ENCODE measurements at regions not wholly inside any gene's neighbourhood (a gene's known extent, or its start where the extent isn't known, plus 50 kb on each side); places are given as distances from the start of the nearest gene placed in this dataset.

DNA sequence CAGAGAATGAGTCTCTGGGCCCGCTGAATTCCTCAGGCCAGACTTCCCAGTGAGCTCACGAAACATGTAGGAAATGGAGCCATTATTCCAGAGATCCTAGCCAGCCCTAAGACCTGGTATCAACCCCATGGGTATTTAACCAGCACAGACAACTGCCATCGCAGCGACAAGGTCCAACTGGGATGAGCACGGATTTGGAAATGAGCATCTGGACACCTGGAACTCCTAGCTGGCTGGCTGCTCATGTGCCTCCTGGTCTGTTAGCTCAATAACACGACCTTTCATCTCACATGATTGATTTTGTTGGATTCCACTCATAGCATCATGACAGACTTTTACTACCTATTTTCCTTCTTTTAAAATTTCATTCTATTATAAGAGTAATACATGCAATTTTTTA lies 51.0 kb downstream of the POU3F3 start:
- ATAC-seq = no peak

DNA sequence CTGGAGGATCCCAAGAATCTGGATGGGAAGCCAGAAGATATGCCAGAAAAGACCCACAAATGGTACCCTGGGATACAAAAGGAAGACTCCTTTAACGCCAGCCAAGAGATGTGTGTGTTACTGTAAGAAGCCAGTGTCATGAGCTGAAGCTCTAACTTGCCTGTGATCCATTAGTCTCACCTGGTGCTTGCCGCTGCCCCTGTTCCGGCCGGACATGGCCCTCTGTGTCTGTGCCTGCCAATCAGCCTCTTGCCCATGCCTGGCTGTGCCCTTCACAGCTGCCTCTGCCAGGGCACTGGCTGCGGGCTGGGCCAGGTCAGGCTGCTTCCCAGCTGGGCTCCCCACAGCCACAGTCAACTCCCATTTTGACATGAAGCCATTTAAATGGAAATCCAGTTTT lies 55.4 kb downstream of the POU3F3 start:
- ATAC-seq = no peak

DNA sequence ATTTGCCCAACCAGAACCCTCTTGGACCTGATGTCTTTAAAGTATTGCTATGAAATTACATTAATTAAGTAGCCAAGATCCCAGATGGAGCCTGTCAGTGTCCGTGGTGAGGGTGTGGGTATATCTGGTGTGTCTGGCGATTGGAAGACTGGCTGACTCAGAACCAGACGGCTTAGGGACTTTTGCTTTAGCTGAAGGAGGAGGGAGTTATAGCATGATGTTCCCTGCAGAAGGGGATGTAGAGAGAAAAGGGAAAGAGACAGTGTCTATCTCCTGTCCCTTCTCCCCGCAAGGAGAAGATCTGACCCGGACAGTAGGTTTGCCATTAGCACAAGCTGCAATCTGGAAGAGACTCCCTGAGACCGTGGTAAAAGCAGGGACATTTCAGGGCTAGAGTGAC lies 60.6 kb downstream of the POU3F3 start:
- no peak for ATAC-seq

DNA sequence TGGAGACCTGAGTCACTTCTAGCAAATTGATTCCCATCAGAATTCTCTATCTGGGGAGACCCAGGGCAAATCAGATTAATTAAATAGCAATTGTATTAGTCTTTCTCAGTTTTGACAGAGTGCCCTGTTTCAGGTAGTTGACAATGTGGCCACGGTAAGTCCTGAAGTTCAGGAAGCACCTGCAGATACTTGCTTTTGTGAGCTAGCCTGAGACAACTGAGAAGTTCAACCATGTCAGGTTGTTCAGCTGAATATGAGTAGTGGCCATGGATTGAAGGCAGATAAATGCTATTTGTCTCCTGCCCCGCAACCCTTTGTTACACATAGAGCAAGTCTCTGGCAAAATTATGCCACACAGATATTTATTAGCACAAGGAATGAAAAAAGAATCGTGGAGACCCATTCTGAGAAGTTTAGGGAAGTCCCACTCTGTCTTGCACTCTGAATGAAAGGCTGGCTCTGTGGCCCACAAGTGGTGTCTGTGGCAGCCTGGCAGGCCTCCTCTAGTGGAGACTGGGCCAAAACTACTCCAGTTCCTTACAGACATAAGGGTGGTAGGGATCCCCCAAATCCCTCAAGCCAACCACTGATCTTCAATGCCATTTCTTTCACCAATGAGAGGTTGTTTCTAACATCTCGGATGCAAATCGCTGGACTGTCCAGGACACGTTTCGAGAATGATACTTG lies 61.3 kb downstream of the POU3F3 start:
- ATAC-seq = no peak

DNA sequence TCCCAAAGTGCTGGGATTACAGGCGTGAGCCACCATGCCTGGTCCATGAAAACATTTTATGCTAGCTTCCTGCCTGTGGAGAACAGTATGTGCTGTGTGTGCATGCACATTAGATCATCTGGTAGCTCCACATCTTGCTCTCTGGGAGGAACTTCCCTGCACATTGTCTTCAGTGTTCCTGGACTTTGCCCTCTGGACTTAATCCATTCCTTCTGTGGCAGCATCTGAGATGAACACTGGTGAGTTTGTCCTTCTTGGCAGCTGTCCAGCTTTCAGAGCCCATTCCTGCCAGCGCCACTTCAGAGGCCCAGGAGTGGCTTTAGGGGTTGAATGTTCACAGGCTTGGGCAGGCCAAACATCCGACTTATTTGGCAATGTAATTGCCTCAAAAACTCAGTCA lies 65.2 kb downstream of the POU3F3 start:
- ATAC-seq = no peak

DNA sequence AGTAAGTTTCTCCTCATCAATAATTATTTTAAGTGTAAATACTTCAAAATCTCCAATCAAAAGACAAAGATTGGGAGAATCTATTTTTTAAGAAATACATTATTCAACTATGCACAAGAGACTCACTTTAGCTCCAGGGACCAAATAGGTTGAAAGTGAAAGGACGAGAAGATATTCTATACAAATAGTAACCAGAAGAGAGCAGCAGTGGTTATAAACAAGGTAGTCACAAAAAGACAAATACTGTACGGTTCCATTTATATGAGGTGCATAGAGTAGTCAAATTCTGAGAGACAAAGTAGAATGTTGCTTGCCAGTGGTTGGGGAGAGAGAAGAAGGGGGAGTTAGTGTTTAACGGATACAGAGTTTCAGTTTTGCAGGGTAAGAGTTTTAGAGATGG lies 69.8 kb downstream of the POU3F3 start:
- ATAC-seq = no peak

DNA sequence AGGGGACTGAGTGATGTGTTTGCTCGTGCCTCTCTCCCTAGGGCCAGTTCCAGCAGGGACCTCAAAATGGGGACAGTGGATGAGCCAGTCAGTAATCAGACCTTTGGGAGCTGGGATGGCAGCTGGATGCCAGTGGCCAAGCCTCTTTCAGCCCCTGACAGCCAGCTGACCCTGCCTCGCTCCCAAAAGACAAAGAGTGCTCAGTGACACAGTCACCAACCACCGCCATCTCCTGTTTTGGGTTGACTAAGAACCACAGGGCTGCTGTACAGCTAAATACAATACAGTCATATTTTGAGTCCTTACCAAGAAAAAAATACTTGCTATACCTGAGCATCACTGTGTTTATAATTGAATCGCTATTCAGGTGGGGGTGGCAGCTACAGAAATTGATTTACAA lies 75.7 kb downstream of the POU3F3 start:
- no peak for ATAC-seq

DNA sequence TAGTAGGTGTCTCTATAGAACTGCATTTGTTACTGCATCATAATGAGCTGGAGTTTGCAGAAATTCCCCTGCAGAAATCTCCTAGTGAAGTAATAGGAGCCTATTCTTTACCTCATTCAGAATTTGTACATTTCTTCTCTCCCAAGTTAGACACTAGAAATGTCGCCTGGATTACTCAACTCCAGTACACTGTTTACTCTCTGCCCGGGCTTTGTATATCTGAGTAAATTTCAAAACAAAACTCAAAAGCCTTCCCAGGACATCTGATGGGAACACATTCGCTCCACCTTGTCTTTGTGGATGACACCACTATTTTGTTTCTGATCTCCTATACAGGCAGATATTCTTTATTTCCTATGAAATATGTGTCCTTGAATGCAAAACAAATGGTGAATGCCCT lies 76.8 kb downstream of the POU3F3 start:
- no peak for ATAC-seq

DNA sequence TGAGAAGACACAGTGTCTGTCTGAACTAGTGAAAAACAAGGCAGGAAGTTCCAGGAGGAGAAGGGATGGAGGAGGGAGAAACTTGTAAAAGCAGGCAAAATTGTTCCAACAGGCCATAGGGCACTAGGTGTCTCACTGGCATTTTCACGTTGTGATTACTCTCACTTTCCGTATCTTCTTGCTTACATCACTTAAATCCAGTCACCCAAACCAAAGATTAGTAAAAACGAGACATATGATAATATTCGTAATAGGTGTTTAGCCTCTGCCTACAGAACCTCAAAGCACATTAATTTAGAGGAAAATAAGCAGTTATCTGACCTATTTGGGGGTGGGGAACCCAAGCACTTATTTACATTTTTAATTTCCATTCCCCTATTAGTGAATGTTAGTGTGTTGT lies 78.3 kb downstream of the POU3F3 start:
- no peak for ATAC-seq

DNA sequence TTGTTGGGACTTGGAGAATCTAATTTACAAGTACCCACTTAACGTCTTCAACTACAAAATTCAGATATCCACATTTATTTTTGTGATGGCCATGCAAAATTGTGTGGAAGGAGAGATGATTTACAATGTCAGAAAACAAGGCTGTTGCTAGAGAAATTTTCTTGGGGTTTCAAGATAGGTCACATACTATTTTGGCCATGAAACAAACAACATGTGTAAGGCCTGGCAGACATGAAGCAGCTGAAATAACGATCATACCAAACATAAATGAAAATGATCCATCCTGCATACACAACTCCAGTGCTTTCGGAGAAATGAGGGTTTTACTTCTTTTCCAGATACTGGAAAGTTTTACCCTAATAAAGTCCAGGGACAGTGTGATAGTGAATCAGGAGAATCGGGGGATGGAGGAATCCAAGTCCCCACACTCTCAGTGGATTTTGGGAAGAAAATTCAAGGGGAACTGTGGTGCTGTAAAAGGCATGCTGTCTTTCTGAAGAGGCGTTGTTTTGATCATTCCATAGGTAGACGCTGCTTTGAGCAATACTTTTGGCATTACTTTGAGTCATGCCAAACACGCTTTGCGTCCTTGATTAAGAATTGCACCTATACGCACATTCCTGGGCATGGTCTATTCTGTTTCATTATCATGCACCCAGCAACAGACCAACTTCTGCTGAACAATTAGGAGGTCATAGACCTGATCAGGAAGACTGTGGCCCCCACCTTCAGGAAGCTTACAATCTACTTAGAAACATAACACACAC lies 79.4 kb downstream of the POU3F3 start:
- ATAC-seq = no peak

DNA sequence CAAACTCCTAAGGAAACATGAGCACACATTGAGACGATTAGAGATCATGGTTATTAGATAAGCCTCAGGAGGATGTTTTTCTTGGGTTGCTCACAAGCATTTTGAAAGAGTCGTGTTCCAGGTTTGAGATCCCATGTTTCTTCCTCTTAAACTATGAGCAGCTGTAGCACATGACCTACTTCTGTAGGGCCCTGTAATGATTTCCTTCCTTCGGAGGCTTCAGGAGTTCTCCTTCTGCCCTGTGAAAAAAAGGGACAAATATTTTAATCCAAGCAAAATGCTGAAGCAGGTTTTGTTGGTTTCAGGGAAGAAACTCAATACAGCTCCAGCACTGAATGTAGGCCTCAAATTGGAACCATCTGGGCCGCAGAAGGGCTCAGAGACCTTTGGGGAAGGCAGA lies 82.6 kb downstream of the POU3F3 start:
- no peak for ATAC-seq

DNA sequence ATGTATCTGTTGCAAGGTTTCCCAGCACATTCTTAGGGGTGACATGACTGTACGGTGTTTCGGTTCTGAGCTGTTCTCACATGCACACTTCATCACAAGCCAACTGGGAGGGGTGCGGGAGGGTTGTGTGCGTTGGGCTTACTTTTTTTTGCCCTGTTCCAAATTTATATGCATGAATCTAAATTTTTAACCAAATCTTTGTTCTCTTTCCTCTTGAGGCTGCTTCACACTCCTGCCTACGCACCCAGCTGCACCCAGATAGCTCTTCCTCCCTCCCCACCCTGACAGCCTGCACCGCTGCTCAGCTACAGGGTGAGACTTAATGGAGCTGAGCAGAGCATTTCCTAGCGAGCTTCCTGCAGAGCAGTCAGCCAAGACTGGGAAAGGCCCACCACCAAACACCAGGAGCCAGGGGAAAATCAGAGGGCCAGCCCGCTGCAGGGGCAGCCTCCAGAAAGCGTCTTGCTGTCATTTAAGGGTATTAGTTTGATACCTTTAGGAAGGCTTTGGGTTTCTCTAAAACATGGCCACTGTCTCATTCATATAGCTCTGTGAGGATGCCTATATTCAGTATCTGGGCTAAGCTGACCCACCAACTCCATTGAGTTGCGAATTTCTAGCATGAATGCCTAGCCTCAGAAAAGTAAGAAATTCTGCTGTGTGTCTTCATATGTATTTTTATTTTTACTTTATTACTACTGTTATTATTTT lies 84.5 kb downstream of the POU3F3 start:
- ATAC-seq = no peak

DNA sequence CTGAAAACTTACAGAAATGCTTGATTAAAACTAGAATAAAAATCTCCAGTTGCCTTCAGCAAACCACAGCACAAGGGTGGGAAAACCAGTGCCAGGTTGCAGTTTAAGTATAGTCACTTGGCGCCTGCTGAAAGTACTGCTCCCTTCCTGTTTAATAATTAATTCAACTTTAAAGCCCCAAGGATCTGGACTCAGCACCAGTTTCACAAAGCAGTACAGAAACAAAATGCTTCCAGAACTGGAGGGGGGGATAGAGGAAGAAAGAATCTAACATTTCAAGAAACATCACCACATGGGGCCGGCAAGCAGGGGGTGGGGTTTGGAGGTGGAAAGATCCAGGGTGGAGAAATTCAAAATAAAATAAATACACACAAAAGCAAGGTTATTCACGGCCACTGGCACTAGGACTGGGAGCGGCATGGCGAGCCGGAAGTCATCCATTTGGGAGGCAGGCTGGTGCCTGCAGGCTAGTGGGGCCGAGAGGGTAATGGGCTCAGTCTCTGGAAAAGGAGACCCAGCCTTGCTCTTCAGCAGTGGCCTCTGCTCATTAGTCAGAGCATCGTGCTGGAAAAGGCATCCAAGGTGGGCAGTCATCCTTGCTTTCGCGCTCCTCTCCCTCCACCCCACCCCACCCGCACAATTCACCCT lies 85.8 kb downstream of the POU3F3 start:
- ATAC-seq = no peak

DNA sequence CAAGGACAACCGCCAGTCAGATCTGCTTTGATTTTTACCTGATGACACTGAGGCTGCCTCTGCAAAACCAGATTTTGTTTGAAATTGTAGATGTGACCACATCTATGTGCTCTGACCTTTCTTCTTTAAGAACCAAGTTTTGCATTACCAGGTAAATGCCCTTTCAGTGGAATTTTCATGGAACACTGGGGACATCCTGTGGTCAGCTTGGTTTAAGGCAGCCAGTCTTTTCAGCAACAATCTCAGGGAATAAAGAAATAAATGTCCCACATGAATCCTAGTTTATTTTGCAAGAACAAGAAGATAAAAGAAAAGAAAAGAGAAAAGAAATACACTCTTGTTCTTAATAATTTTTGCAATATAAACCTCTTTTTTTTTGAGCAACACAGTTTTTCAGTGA lies 90.6 kb downstream of the POU3F3 start:
- no peak for ATAC-seq

DNA sequence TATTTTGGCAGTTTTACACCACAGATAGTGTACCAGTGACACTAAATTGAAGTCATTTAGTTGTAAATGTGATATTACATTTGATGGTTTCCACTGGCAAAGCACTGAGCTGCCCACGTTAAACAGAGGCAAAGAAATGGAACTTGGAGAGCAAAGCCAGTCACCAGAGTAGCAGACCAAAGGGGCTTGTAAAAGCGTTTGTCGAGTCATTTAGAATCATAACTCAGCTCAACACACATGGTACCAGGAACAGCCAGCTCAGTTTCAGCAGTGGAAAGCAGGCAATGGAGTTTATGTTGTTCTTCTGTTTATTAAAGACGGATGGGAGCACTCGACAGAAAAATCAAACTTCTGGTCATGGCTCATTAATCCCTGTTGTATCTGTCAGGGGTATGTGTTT lies 91.2 kb downstream of the POU3F3 start:
- no peak for ATAC-seq

DNA sequence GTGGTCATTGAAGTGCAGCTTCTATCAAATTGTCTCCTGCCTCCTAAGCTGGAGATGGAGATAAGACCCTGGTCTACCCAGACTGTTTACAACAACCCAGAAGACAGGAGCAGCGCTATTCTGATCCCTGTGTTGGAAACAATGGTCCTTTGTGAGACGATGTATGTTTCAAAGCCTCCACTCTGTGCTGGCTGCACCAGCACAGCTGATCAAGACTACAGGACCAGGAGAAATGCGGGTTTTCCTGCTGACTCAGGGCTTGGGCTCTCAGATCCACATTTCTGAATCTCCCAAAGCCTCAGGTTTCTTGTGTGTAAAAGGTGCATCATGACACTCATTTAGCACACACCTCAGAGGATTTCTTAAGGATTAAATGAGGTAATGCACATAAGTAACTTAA lies 92.0 kb downstream of the POU3F3 start:
- peak; percentile 48 for ATAC-seq

DNA sequence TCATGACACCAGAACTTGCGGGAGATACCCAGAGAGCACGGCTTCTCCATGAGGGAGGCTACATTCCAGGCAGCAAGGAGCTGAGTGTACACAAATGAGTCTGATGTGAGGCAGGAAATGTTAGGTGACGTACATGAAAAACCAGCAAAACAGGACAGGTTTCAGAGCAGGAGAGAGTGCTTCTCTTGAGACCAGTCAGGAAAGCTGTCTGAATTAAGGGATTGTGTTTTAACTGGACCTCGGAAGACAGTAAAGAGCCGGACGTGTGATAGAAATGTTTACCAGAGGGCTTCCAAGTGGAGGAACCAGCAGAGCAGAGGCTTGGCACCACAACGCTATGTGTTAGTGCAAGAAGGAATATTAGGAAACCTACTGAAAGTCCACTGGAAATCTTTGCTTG lies 90.4 kb upstream of the MRPS9 start:
- peak; percentile 75 for ATAC-seq

DNA sequence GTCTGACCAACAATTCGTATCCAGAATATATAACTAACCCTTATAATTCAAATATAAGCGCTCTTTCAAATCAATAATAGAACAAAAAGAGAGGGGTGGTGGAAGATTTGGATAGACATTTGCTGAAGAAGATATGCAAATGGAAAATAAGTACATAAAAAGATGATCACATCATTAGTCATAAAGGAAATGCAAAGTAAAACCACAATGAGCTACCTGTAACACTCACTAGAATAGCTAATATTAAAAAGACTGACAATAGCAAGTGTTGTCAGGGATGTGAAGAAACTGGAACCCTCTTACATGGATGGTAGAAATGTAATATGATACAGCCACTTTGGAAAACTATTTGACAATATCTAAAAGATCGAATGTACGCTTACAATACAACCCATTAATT lies 84.9 kb upstream of the MRPS9 start:
- no peak for ATAC-seq

DNA sequence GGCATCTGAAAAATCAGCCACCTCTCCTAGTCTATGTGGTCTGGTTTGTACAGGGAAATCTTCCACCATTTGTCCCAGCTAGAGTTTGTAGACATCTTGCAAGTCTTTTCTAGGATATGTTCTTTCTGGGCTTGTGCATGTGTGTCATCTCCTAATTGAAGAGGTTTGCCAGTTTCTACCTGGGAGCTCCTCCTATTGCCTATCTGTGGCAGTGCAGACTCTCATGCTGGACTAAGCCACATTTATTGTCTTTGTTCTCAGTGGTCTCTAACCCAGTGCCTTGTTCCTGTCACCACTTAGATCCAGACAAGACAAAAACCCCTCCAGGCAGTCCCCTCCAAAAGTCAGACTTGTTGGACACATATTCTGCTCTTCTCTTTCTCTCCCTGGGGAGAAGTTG lies 72.0 kb upstream of the MRPS9 start:
- ATAC-seq = no peak

DNA sequence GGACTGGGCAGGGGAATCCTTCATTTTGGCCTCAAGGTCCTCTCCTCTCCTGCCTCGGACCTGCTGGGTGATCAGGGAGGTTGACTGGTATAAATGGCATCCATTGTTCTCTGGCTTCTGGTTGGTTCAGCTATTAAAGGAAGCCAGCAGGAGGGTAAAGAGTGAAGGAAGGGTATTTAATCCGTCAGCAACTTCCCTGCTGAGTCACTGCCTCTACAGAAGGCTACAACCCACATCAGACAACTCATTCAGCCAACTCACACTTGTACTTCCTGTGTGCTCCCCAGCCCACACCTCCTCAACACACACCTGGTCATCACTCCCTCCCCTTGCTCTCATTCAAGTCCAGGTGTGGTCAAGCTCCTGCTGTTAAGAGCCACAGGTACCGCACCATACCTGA lies 68.3 kb upstream of the MRPS9 start:
- ATAC-seq = no peak

DNA sequence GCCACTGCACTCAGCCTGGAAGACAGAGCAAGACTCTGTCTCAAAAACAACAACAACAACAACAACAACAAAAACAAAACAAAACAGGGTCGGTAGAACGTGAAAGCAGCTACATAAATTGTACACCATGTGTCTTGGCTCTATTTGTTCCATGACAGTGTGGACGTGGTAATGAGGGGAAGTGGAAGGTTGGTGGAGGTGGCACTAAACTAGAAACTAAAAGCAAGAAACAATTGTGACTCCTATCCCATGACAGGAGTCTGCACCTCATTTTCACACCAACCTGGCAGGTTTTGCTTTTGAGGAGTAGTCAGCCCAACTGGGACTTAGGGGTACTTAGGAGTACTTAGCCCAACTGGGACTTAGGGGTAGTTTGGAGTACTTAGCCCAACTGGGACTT lies 62.5 kb upstream of the MRPS9 start:
- ATAC-seq = no peak

DNA sequence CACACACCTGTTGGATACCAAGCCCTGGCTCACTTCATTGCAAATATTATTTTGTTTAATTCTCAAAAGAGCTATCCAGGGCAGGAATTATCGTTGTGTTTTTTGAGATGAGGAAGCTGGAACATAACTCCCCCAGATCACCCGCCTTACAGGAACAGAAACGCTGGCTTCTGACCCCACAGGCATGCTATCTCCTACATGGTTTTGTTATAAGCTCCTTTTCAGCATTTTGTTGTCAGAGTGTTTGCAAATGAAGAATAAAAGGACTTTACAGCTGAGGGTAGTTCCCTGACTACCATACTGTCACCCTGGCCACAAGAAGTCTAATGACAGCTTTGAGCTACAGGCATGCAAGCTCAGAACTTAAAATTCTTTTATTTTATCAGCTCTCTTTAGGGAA lies 62.0 kb upstream of the MRPS9 start:
- no peak for ATAC-seq

DNA sequence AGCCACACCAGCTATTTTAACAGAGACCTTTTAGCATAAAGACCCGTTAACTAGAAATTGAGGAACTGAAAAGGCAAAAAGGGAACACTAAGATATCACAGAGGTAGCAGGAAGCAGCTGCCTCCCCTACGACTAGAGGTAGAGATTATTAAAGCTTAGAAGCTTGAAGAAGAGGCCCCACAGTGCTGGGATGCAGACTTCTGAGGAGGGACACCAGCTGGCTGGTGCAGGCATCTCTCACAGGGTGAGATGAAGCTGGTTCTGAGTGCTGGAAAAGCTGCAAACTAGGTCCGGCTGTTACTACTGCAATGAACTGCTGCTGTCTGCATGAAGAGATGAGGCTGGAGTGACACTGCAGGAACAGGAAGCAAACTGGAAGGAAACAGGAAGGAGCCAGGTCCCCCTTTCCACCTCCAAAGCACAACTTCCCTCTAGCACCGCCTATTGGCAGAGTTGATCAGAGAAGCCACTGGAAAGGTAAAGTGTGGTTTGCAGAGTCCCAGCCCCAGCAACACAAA lies 61.2 kb upstream of the MRPS9 start:
- ATAC-seq = peak; percentile 45

Measured in esophagus mucosa (tissue), 1 donor.